ENCODE measurements at regions not wholly inside any gene's neighbourhood (a gene's known extent, or its start where the extent isn't known, plus 50 kb on each side); places are given as distances from the start of the nearest gene placed in this dataset.

DNA sequence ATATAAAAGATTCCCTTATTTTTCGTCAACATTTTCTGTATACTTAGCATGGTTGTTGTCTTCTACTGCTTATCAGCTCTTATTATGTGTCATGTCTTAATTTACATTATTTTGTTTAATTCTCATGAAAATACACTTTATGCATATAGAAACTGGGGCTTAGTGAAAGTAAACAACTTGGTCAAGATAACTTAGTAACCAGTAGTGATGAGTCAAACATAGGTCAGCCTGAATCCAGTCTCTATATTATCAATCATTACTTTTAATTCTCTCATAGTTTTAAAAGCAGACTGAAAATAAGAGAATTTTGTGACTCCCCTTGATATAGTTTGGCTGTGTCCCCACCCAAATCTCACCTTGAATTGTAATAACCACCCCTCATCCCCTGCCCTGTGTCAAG lies 119.6 kb upstream of the TPK1 start:
- RAD21 ChIA-PET (ENCODE audit: unreplicated experiment): no interaction called here
- Histone ChIP-seq H3K9me3 (replicated peaks; ENCODE audit: control insufficient read depth, insufficient read depth, low read length) (no peaks in the 10 kb centered on the region), H3K9ac (ENCODE audit: control insufficient read depth, insufficient read depth, low read length) (no peak overlapping the region), H3K27ac (ENCODE audit: control insufficient read depth, insufficient read depth) (no peak overlapping the region), H3K4me1 (ENCODE audit: control insufficient read depth, insufficient read depth, low read length) (no peaks in the 10 kb centered on the region), H3K79me2 (ENCODE audit: control insufficient read depth, insufficient read depth, low read length) (no peaks in the 10 kb centered on the region), H3K27me3 (replicated peaks in 1 of 2; ENCODE audit: control insufficient read depth in 2 of 2, insufficient read depth in 2 of 2, low read length in 1 of 2) (no peaks in the 10 kb centered on the region), H3K4me3 (no peak overlapping the region), H3K36me3 (ENCODE audit: control insufficient read depth in 2 of 2, insufficient read depth in 2 of 2, low read length in 1 of 2) (no peaks in the 10 kb centered on the region), H4K20me1 (ENCODE audit: control insufficient read depth, insufficient read depth) (no peaks in the 10 kb centered on the region), H3K4me2 (ENCODE audit: control insufficient read depth, insufficient read depth) (no peak overlapping the region), H2AFZ (ENCODE audit: control insufficient read depth, low read depth, low read length) (no peak overlapping the region)
- intact Hi-C loops (cut with micrococcal nuclease; ENCODE audit: unreplicated experiment) (no loop called here), in situ Hi-C loops (cut with MboI) (no loop called here)
- 14% methylated on average over 1 of the region's 1 CpG for WGBS (ENCODE audit: insufficient coverage, insufficient replicate concordance, low lambda C conversion rate, missing lambda C conversion rate)
- SMC1A ChIA-PET (ENCODE audit: uncharacterized antibody, unreplicated experiment): no interaction called here
- POLR2A ChIA-PET: no interaction called here
- DNase-seq (ENCODE audit: low read depth, low spot score) (no peak), ATAC-seq (no peak), FAIRE-seq (no peak)
- BruUV-seq (replicated peaks): no TSS peak
- CTCF ChIA-PET: no interaction called here
- TF ChIP-seq JUND (IDR thresholded peaks at IDR 0.05; ENCODE audit: low read depth, low read length): no peak
- no peak for TF ChIP-seq RCOR1 (conservative IDR thresholded peaks at IDR 0.05; ENCODE audit: low read depth, low read length)
- no peak for TF ChIP-seq ESRRA (IDR thresholded peaks at IDR 0.05; ENCODE audit: low read length)
- TF ChIP-seq POLR2A (IDR thresholded peaks at IDR 0.05; ENCODE audit: low read depth, low read length): no peak
- TF ChIP-seq GABPA (IDR thresholded peaks at IDR 0.05; ENCODE audit: low read depth): no peak
- TF ChIP-seq CREM (IDR thresholded peaks at IDR 0.05; ENCODE audit: low read depth): no peak
- no peak for TF ChIP-seq KAT2A (conservative IDR thresholded peaks at IDR 0.05; ENCODE audit: control insufficient read depth, low read depth, low read length)
- no peak for TF ChIP-seq ZNF274 (IDR thresholded peaks at IDR 0.05; ENCODE audit: insufficient read depth, insufficient read length)
- no peak for TF ChIP-seq CUX1 (IDR thresholded peaks at IDR 0.05; ENCODE audit: insufficient replicate concordance, low read depth, low read length)
- no peak for TF ChIP-seq EGR1 (IDR thresholded peaks at IDR 0.05; ENCODE audit: borderline replicate concordance in 1 of 2, low read depth in 2 of 2, low read length in 2 of 2)
- no peak for TF ChIP-seq IKZF2 (IDR thresholded peaks at IDR 0.05)
- TF ChIP-seq ZBTB4 (CRISPR knock-in tag; IDR thresholded peaks at IDR 0.05): no peak
- no peak for TF ChIP-seq WRNIP1 (IDR thresholded peaks at IDR 0.05; ENCODE audit: borderline replicate concordance, low read depth, low read length)
- TF ChIP-seq, protein P1, sequence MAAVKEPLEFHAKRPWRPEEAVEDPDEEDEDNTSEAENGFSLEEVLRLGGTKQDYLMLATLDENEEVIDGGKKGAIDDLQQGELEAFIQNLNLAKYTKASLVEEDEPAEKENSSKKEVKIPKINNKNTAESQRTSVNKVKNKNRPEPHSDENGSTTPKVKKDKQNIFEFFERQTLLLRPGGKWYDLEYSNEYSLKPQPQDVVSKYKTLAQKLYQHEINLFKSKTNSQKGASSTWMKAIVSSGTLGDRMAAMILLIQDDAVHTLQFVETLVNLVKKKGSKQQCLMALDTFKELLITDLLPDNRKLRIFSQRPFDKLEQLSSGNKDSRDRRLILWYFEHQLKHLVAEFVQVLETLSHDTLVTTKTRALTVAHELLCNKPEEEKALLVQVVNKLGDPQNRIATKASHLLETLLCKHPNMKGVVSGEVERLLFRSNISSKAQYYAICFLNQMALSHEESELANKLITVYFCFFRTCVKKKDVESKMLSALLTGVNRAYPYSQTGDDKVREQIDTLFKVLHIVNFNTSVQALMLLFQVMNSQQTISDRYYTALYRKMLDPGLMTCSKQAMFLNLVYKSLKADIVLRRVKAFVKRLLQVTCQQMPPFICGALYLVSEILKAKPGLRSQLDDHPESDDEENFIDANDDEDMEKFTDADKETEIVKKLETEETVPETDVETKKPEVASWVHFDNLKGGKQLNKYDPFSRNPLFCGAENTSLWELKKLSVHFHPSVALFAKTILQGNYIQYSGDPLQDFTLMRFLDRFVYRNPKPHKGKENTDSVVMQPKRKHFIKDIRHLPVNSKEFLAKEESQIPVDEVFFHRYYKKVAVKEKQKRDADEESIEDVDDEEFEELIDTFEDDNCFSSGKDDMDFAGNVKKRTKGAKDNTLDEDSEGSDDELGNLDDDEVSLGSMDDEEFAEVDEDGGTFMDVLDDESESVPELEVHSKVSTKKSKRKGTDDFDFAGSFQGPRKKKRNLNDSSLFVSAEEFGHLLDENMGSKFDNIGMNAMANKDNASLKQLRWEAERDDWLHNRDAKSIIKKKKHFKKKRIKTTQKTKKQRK (IDR thresholded peaks at IDR 0.05; ENCODE audit: low read depth, low read length): no peak
- TF ChIP-seq NR2C1 (IDR thresholded peaks at IDR 0.05): no peak
